GM18861 (cell line): ENCODE measurements at regions not wholly inside any gene's neighbourhood (a gene's known extent, or its start where the extent isn't known, plus 50 kb on each side); places are given as distances from the start of the nearest gene placed in this dataset.
"Not testable (repeated sequence)": the region's sequence is repeated elsewhere in the genome, so short reads cannot be mapped to it uniquely, and the experiment has no call there.

Experiments used
- ATAC-seq: cut with Tn5 transposase; IDR thresholded peaks from one replicate; pipeline ENCODE4 v1.9.1; 2021; ENCODE audit not compliant: unreplicated experiment

GRCh38 chr1:200284236-200284635 is 125.6 kb downstream of the ZNF281 start:
- not testable (repeated sequence) for ATAC-seq

DNA sequence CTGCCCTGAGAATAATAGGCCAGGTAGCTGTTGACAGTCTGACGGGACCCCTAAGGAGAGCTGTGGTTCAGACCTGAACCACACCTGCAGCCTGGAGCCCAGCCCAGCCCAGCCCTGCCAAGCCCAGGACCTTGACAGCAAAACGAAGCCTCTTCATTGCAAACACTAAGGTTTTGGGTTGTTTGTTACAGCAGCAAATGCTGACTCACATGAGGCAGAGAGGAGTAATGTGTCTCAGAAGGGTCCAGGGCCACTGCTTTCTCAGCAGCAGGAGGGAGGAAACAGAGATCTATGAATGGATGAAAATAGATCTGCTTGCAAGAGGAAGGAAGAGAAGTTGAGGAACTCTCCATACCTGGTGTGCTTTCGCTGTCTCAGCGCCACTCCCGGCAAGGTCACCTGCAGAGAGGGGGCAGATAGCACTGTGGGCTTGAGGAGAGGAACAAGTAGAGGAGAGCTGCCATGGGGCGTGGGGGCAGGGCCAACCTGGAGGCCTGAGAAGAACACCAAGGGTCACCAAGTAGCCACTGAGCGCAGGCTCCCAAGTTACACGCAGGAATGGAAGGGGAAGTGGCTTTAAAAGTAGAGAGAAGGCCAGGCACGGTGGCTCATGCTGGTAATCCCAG is 127.2 kb downstream of the ZNF281 start:
- ATAC-seq: no peak

- ATAC-seq: no peak
Observed at GRCh38 chr1:200281201-200281835, 128.5 kb downstream of the ZNF281 start.

- ATAC-seq: no peak
Observed at GRCh38 chr1:200279810-200280411, 129.9 kb downstream of the ZNF281 start.

- no peak for ATAC-seq
Observed at GRCh38 chr1:200275816-200276453, 133.9 kb downstream of the ZNF281 start.

GRCh38 chr1:200275415-200275814 is 134.4 kb downstream of the ZNF281 start:
- ATAC-seq: no peak

- no peak for ATAC-seq
Observed at GRCh38 chr1:200274116-200274515, 135.7 kb downstream of the ZNF281 start.

- no peak for ATAC-seq
Observed at GRCh38 chr1:200272481-200273068, 137.3 kb downstream of the ZNF281 start.

DNA sequence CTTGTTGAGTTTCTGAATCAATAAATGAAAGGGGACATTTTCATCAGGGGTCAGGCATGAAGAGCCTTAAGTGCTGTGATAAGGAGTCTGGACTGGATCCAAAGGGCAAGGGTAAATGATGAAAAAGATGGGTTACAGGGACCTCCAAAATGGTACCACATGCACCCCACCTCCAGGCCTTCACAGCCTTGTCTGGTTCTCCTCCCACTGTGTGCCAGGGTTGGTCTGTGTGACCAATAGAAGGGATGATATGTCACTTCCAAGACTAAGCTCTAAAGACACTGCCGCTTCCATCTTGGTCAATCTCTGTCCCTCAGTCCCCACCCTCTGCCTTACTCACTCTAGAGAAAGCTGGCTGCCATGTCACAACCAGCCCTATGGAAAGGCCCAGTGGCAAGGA is 140.6 kb downstream of the ZNF281 start:
- ATAC-seq: no peak

GRCh38 chr1:200267937-200268336 is 141.9 kb downstream of the ZNF281 start:
- no peak for ATAC-seq

GRCh38 chr1:200267458-200267857 is 142.4 kb downstream of the ZNF281 start:
- ATAC-seq: no peak

DNA sequence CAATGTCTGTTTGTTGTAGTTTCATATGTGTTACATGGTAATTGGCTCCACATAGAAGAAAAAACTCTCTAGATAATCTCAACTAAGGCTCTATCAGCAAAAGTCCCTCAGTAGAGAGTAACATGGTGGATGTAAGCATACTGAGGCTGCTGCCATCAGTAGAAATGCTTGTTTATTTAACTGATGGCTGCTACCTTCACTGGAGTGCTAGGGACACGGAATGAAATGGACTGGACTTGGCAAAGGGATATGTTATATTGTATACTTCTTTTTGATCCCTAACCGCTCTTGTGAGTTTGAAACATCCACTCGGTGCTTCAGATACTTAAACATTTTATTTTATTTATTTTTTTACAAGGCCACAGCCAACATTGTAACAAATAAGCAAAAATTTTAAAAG is 143.0 kb downstream of the ZNF281 start:
- ATAC-seq: no peak

DNA sequence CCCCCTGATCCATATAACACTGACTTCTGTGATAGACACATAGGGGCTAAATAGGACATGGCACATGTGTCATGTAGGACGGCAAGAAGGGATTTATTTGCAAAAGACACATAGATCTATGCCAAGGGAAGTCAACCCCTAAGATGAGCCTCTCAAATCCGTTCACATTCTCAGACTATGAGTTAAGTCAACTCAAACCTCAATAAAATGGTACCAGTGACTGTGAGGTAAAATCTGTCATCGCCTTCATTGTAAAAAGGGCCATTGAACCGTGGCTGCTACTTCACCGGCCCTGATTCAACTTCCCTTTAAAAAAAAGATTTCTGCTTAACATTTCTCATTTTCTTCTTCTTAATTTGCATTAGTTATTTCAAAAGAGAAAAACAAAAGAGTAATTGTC is 144.0 kb downstream of the ZNF281 start:
- no peak for ATAC-seq

DNA sequence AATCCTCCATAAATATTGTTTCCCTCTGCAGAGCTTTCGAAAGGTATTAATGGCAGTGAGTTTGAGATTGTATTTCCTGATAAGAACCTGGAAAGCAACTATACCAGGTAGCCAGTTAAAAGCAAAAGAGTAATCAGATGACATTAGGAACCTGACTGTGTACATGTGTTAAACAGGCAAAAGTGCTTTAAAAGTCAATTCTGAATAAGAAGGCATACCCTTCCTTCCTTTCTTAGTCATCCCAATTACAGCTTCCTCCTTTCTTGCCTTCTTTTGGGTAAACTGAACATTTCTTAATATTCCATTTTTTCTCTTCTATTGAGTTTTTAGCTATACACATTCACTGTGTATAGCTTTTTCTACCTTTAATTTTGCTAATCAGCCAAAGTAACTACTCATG is 144.7 kb downstream of the ZNF281 start:
- ATAC-seq: no peak

GRCh38 chr1:200263203-200263602 is 146.6 kb downstream of the ZNF281 start:
- ATAC-seq: no peak

- peak; percentile 76 for ATAC-seq
Observed at GRCh38 chr1:200262326-200262965, 147.4 kb downstream of the ZNF281 start.

- ATAC-seq: no peak
Observed at GRCh38 chr1:200260597-200261335, 149.1 kb downstream of the ZNF281 start.

GRCh38 chr1:200258447-200259375 is 151.1 kb downstream of the ZNF281 start:
- peak; percentile 65 for ATAC-seq

GRCh38 chr1:200257235-200257634 is 152.6 kb downstream of the ZNF281 start:
- no peak for ATAC-seq
